ENCODE measurements at regions not wholly inside any gene's neighbourhood (a gene's known extent, or its start where the extent isn't known, plus 50 kb on each side); places are given as distances from the start of the nearest gene placed in this dataset.

DNA sequence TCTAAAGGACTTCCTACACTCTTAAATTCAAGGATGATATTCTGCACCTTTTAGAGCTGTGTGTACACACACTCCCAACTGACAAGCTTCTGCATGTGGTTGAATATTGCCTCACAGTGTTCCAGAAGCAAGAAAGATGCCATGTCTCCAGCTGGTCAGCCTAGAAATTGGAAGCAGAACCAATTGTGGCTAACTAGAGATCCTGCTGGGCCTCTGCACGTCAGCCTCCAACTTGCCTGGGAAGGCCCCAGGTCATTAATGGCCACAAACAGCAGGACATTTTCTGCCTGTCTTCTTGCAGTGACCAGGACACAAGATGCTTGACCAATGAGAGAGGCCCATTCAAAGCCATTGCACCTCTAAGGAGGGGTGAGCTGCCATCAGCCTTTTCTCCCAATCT is 571.9 kb upstream of the BRINP1 start:
- Histone ChIP-seq H3K79me1 (replicated peaks; ENCODE audit: low read length, poor library complexity, severe bottlenecking) (no peaks in the 10 kb centered on the region), H3K18ac (ENCODE audit: low read depth in 1 of 2, low read length in 2 of 2) (no peak overlapping the region), H4K91ac (ENCODE audit: low read length) (no peak overlapping the region), H3K36me3 (ENCODE audit: control insufficient read depth in 1 of 2, insufficient read depth in 2 of 2, low read depth in 1 of 2, low read length in 2 of 2) (no peaks in the 10 kb centered on the region), H3K9ac (ENCODE audit: low read length) (no peak overlapping the region), H2BK5ac (ENCODE audit: low read depth, low read length, poor library complexity, severe bottlenecking) (no peak overlapping the region), H2AFZ (ENCODE audit: low read depth, low read length) (no peak overlapping the region), H2AK5ac (ENCODE audit: low read length, severe bottlenecking) (no peak overlapping the region), H3K4ac (ENCODE audit: low read depth in 1 of 2, low read length in 2 of 2) (no peak overlapping the region), H3K23ac (ENCODE audit: low read length in 2 of 2) (no peak overlapping the region), H3K14ac (ENCODE audit: low read length in 2 of 2) (no peak overlapping the region), H3K4me3 (ENCODE audit: insufficient read depth in 1 of 2, low read depth in 1 of 2, low read length in 2 of 2) (no peak overlapping the region), H3K4me1 (ENCODE audit: control insufficient read depth, insufficient read depth, low read depth, low read length) (no peaks in the 10 kb centered on the region), H2BK15ac (ENCODE audit: low read depth, poor library complexity, severe bottlenecking) (no peak overlapping the region), H3K9me3 (ENCODE audit: control insufficient read depth, low read length) (no peaks in the 10 kb centered on the region), H3K27me3 (ENCODE audit: control insufficient read depth in 1 of 2, insufficient read depth in 1 of 2, low read length in 2 of 2) (no peaks in the 10 kb centered on the region), H3K27ac (ENCODE audit: low read length, poor library complexity, severe bottlenecking) (no peak overlapping the region), H2BK120ac (ENCODE audit: low read depth, low read length) (no peak overlapping the region), H2BK12ac (ENCODE audit: low read length in 2 of 2) (no peak overlapping the region), H4K8ac (ENCODE audit: low read length) (no peak overlapping the region), H3K4me2 (ENCODE audit: low read length, poor library complexity, severe bottlenecking) (no peak overlapping the region)
- no peak for DNase-seq
- 52% methylated on average over 1 of the region's 1 CpG for WGBS

DNA sequence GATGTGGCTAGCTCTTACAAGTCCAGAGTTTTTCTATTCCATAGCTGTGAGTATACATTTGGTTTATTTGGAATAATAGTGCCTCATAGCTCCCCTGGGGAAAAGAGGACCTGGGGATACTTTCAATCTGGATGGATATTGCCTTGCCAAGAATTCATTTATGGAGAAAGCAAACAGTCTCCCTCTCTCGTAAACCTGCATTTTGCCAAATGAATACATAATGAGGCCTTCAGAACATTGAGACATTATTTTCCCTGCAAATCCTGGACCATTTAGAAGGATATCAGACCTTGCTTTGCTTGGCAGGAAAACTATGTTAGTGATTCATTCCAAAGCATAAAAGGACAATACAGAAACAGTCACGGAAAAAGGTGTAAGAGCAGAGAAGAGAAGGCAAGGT is 569.6 kb upstream of the BRINP1 start:
- Histone ChIP-seq H4K8ac (ENCODE audit: low read length) (no peak overlapping the region), H4K91ac (ENCODE audit: low read length) (no peak overlapping the region), H3K27ac (ENCODE audit: low read length, poor library complexity, severe bottlenecking) (no peak overlapping the region), H2BK15ac (ENCODE audit: low read depth, poor library complexity, severe bottlenecking) (no peak overlapping the region), H3K14ac (ENCODE audit: low read length in 2 of 2) (no peak overlapping the region), H3K4me1 (ENCODE audit: control insufficient read depth, insufficient read depth, low read depth, low read length) (no peaks in the 10 kb centered on the region), H2BK12ac (ENCODE audit: low read length in 2 of 2) (no peak overlapping the region), H3K18ac (ENCODE audit: low read depth in 1 of 2, low read length in 2 of 2) (no peak overlapping the region), H2BK5ac (ENCODE audit: low read depth, low read length, poor library complexity, severe bottlenecking) (no peak overlapping the region), H2AFZ (ENCODE audit: low read depth, low read length) (no peak overlapping the region), H3K4ac (ENCODE audit: low read depth in 1 of 2, low read length in 2 of 2) (no peak overlapping the region), H3K79me1 (replicated peaks; ENCODE audit: low read length, poor library complexity, severe bottlenecking) (no peaks in the 10 kb centered on the region), H2BK120ac (ENCODE audit: low read depth, low read length) (no peak overlapping the region), H3K9me3 (ENCODE audit: control insufficient read depth, low read length) (no peaks in the 10 kb centered on the region), H3K4me3 (ENCODE audit: insufficient read depth in 1 of 2, low read depth in 1 of 2, low read length in 2 of 2) (no peak overlapping the region), H3K23ac (ENCODE audit: low read length in 2 of 2) (no peak overlapping the region), H3K36me3 (ENCODE audit: control insufficient read depth in 1 of 2, insufficient read depth in 2 of 2, low read depth in 1 of 2, low read length in 2 of 2) (no peaks in the 10 kb centered on the region), H3K27me3 (ENCODE audit: control insufficient read depth in 1 of 2, insufficient read depth in 1 of 2, low read length in 2 of 2) (no peaks in the 10 kb centered on the region), H3K4me2 (ENCODE audit: low read length, poor library complexity, severe bottlenecking) (no peak overlapping the region), H2AK5ac (ENCODE audit: low read length, severe bottlenecking) (no peak overlapping the region), H3K9ac (ENCODE audit: low read length) (no peak overlapping the region)
- 58% methylated on average over 1 of the region's 2 CpGs for WGBS
- no peak for DNase-seq

DNA sequence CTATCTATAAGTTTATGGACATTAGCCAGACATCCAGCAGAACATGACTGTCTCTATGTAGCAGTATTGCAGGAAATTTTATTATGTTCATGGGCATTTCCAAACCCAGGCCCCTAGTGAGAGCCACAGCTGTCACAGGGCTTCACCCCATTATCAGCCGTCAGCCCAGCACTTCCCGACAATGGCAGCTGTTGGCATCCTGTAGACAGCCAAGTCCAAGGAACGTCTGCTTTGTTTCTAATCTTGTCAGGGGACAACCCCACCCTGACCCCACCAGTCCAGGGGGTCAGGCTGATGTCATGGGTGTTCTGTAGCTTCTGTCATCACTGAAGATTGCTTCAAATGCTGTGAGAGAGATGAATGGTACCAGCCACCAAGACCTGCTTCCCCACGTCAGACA is 565.3 kb upstream of the BRINP1 start:
- Histone ChIP-seq H4K8ac (ENCODE audit: low read length) (no peak overlapping the region), H2BK120ac (ENCODE audit: low read depth, low read length) (no peak overlapping the region), H2AK5ac (ENCODE audit: low read length, severe bottlenecking) (no peak overlapping the region), H3K23ac (ENCODE audit: low read length in 2 of 2) (no peak overlapping the region), H2AFZ (ENCODE audit: low read depth, low read length) (no peak overlapping the region), H3K9me3 (ENCODE audit: control insufficient read depth, low read length) (no peaks in the 10 kb centered on the region), H3K79me1 (replicated peaks; ENCODE audit: low read length, poor library complexity, severe bottlenecking) (no peaks in the 10 kb centered on the region), H3K27ac (ENCODE audit: low read length, poor library complexity, severe bottlenecking) (no peak overlapping the region), H3K4me2 (ENCODE audit: low read length, poor library complexity, severe bottlenecking) (no peak overlapping the region), H3K9ac (ENCODE audit: low read length) (no peak overlapping the region), H2BK15ac (ENCODE audit: low read depth, poor library complexity, severe bottlenecking) (no peak overlapping the region), H3K4ac (ENCODE audit: low read depth in 1 of 2, low read length in 2 of 2) (no peak overlapping the region), H2BK12ac (ENCODE audit: low read length in 2 of 2) (no peak overlapping the region), H3K4me3 (ENCODE audit: insufficient read depth in 1 of 2, low read depth in 1 of 2, low read length in 2 of 2) (no peak overlapping the region), H3K4me1 (ENCODE audit: control insufficient read depth, insufficient read depth, low read depth, low read length) (no peaks in the 10 kb centered on the region), H3K27me3 (ENCODE audit: control insufficient read depth in 1 of 2, insufficient read depth in 1 of 2, low read length in 2 of 2) (no peaks in the 10 kb centered on the region), H3K36me3 (ENCODE audit: control insufficient read depth in 1 of 2, insufficient read depth in 2 of 2, low read depth in 1 of 2, low read length in 2 of 2) (no peaks in the 10 kb centered on the region), H4K91ac (ENCODE audit: low read length) (no peak overlapping the region), H3K14ac (ENCODE audit: low read length in 2 of 2) (no peak overlapping the region), H2BK5ac (ENCODE audit: low read depth, low read length, poor library complexity, severe bottlenecking) (no peak overlapping the region), H3K18ac (ENCODE audit: low read depth in 1 of 2, low read length in 2 of 2) (no peak overlapping the region)
- DNase-seq, result no peak
- WGBS, result 51% methylated on average over 3 of the region's 4 CpGs

DNA sequence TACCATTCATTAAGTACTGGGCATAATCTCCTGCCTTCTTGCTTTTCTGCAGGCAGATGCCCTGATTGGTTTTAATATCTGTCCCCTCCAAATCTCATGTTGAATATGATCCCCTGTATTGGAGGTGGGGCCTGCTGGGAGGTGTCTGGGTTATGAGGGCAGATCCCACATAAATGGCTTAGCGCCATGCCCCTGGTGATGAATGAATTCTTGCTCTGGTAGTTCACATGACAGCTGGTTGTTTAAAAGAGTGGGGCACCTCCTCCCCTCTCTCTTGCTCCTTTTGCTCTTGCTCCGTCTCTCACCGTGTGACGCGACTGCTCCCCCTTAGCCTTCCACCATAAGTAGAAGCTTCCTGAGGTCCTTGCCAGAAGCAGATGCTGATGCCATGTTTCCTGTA is 564.0 kb upstream of the BRINP1 start:
- Histone ChIP-seq H3K9me3 (ENCODE audit: control insufficient read depth, low read length) (no peaks in the 10 kb centered on the region), H4K8ac (ENCODE audit: low read length) (no peak overlapping the region), H3K4me3 (ENCODE audit: insufficient read depth in 1 of 2, low read depth in 1 of 2, low read length in 2 of 2) (no peak overlapping the region), H2BK15ac (ENCODE audit: low read depth, poor library complexity, severe bottlenecking) (no peak overlapping the region), H3K4ac (ENCODE audit: low read depth in 1 of 2, low read length in 2 of 2) (no peak overlapping the region), H2AK5ac (ENCODE audit: low read length, severe bottlenecking) (no peak overlapping the region), H2BK12ac (ENCODE audit: low read length in 2 of 2) (no peak overlapping the region), H3K4me1 (ENCODE audit: control insufficient read depth, insufficient read depth, low read depth, low read length) (no peaks in the 10 kb centered on the region), H3K23ac (ENCODE audit: low read length in 2 of 2) (no peak overlapping the region), H2BK5ac (ENCODE audit: low read depth, low read length, poor library complexity, severe bottlenecking) (no peak overlapping the region), H3K27me3 (ENCODE audit: control insufficient read depth in 1 of 2, insufficient read depth in 1 of 2, low read length in 2 of 2) (no peaks in the 10 kb centered on the region), H3K14ac (ENCODE audit: low read length in 2 of 2) (no peak overlapping the region), H3K79me1 (replicated peaks; ENCODE audit: low read length, poor library complexity, severe bottlenecking) (no peaks in the 10 kb centered on the region), H3K4me2 (ENCODE audit: low read length, poor library complexity, severe bottlenecking) (no peak overlapping the region), H2AFZ (ENCODE audit: low read depth, low read length) (no peak overlapping the region), H3K18ac (ENCODE audit: low read depth in 1 of 2, low read length in 2 of 2) (no peak overlapping the region), H3K9ac (ENCODE audit: low read length) (no peak overlapping the region), H4K91ac (ENCODE audit: low read length) (no peak overlapping the region), H3K36me3 (ENCODE audit: control insufficient read depth in 1 of 2, insufficient read depth in 2 of 2, low read depth in 1 of 2, low read length in 2 of 2) (no peaks in the 10 kb centered on the region), H2BK120ac (ENCODE audit: low read depth, low read length) (no peak overlapping the region), H3K27ac (ENCODE audit: low read length, poor library complexity, severe bottlenecking) (no peak overlapping the region)
- no peak for DNase-seq
- 90% methylated on average over 5 of the region's 5 CpGs for WGBS

Data from mesenchymal stem cell (in vitro differentiated cells and primary cell).